HG03108 (cell line): ENCODE measurements at regions not wholly inside any gene's neighbourhood (a gene's known extent, or its start where the extent isn't known, plus 50 kb on each side); places are given as distances from the start of the nearest gene placed in this dataset.
"Not testable (repeated sequence)": the region's sequence is repeated elsewhere in the genome, so short reads cannot be mapped to it uniquely, and the experiment has no call there.

Experiments
- ATAC-seq: cut with Tn5 transposase; IDR thresholded peaks from one replicate; pipeline ENCODE4 v1.9.1; 2021; ENCODE audit warnings: moderate library complexity; ENCODE audit not compliant: unreplicated experiment

DNA sequence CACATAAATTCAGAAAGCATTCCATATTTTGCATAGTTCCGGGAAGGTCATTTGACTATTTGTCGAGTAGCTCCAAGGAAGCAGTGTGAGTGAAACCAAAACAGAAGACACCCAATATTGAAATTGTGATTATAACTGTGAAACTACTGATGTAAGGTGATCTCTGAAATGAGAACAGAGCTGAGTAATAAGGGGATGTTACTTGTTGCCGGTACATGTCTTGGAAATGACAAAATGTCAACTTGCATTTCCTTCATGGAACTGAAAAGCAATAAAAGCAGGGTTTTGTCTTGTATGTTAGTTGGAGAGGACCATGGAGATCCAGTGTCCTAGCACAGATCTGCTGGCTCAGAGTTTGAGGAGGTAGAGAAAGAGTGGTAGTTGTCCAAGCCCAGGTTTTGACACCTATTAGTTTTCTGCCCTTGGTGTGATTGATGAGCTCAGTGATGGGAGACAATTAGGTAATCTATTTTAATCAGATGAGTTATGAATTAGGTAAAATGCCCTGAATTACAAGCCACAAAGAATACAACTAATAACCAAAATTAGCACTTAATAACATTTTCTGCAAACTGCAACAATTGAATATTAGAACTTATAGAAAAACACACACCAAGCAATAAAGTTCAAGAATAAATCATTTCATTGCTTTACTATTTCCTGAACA lies 58.7 kb upstream of the ZNF519 start:
- ATAC-seq, result peak; percentile 91

DNA sequence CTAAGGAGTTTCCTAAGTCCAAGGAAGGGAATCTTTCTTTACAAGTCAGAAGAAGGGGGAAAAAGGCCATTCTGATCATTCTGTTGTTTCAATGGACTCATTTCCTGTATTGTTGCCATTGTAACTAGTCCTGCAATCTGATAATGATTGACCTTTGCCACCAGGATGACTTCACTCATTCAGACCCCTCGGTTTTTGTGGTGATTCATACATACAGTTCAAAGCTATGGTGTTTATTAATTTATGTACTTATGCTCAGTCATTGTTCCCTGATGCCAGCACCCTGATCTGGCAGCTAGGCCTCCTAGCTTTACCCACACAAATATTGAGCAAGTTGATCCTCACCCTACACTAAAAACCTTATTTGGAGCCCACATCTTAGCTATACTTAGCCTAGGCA lies 57.6 kb upstream of the ZNF519 start:
- no peak for ATAC-seq

DNA sequence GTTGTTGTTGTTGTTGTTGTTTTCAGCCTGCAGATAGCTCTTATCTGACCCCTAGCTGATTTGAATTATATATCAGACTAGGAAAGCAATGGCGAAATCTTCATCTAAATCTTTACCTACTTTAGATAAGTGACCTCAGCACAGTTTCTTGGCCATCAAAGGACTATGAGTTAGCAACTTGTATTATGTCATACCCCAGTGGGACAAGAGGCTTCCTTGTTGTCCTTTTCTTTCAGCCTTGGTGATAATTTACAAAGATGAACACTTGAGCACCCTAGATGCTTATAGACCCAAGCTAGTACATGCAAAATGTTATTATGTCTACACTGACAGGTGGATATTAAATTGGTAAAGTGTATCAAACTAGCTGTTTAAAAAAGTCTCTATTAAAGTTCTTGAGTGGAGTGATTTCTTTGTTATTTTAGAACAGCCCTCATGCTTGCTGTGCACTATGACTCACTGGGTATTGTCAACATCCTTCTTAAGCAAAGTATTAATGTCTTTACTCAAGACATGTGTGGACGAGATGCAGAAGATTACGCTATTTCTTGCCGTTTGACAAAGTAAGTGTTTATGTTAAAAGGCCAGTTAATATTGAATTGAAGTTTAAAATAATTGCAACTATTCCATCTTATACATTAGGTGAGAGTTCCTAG lies 56.6 kb upstream of the ZNF519 start:
- ATAC-seq, result not testable (repeated sequence)
